ENCODE measurements at regions not wholly inside any gene's neighbourhood (a gene's known extent, or its start where the extent isn't known, plus 50 kb on each side); places are given as distances from the start of the nearest gene placed in this dataset.

DNA sequence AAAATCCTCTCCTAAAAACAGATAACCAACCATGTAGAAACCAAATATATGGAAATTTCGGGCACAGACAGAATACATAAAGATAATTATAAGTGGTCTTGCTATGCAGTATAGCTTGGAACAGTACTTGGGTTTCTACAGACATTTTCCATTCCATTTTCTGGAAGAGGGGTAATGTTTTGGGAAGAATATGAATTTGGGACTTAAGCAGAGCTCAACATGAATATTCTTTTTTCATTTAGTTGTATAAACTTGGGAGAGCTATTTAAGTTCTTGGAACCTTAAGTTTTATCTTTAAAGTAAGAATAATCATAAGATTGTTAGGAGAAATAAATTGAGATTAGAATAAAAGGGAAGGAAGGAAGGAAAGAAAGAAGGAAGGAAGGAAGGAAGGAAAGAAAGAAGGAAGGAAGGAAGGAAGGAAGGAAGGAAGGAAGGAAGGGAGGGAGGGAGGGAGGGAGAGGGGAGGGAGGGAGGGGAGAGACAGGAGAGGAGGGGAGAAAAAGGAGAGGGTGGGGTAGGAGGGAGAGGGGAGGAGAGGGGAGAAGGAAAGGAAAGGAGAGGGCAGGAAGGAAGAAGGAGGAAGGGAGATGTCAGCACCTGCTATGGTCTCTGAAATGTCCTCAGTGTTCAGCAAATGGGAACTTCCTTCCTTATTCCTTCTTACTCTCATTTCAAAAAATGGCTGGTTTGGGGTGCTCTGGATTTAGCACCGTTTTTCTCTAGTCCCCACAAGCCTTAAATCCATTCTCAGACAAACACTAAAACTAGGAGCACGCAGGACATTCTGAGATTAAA is 248.3 kb downstream of the LY86 start:
- DNase-seq (ENCODE audit: low read depth in 1 of 2, low spot score in 1 of 2), result no peak

DNA sequence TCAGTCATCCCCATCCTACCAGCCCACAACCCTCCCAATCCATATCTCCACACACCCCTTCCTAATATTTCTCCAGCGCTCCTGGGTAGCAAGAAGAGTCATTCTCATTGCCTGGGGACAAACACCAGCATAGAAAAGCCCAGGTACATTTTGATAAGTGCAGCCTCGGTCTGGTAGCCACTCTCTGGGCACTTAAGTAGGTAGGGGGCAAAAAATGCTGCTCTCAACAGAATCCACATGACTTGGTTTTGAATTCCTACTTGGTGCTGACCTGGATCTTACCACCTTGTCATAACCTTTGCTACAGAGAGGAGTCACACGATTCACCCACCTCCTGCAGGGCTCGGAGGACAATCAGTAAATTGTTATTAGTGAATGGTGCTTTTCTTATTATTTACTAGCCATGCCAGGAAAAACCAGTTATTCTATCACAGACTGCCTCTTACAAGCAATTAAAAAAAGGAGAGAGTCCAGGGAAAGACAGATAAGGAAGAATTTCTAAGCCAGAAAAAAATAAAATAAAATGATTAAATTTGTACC is 249.1 kb downstream of the LY86 start:
- no peak for DNase-seq (ENCODE audit: low read depth in 1 of 2, low spot score in 1 of 2)

- DNase-seq (ENCODE audit: low read depth in 1 of 2, low spot score in 1 of 2), result no peak
Observed at GRCh38 chr6:6840831-6841291, 252.3 kb downstream of the LY86 start.

DNA sequence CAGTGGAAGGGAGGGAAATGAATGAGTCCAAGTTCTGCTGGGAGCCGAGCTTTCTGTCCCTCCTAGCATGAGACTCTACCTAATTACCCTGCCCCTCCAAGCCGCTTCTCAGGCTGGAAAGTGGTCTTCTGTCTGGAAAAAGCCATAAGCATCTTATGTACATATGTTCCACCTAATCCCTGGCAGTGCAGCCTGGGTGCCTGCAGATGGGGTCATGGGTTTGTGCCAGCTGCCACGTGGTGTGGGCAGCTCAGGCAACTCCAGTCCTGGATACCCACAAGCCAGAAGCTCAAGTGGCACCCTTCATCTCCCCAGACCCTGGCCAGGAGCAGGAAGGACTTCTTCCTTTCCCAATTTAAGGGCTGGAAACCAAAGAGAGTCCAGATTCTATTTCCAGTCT is 253.1 kb downstream of the LY86 start:
- no peak for DNase-seq (ENCODE audit: low read depth in 1 of 2, low spot score in 1 of 2)

DNA sequence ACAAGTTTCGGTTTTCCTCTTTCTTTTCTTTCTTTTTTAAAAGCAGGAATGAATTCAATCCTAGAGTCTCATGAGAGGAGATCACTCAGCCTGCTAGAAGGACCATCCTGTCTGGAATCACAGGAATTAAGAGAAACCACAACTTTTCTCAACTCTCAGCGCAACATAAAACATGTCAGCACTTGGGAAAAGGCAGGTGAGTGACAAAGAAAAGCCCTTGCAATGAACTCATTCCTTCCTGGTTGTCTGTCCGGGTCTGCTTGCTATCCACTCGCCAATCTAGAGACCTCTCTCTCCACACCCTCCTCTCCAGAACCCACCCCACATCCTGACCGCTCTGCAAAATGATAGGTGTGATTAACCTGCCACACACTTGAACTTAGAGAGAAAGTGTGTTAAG is 253.8 kb downstream of the LY86 start:
- DNase-seq (ENCODE audit: low read depth in 1 of 2, low spot score in 1 of 2), result no peak

- DNase-seq (ENCODE audit: low read depth in 1 of 2, low spot score in 1 of 2), result no peak
Observed at GRCh38 chr6:6843057-6843627, 254.6 kb downstream of the LY86 start.

GRCh38 chr6:6843777-6844176 is 255.3 kb downstream of the LY86 start:
- DNase-seq (ENCODE audit: low read depth in 1 of 2, low spot score in 1 of 2), result no peak

DNA sequence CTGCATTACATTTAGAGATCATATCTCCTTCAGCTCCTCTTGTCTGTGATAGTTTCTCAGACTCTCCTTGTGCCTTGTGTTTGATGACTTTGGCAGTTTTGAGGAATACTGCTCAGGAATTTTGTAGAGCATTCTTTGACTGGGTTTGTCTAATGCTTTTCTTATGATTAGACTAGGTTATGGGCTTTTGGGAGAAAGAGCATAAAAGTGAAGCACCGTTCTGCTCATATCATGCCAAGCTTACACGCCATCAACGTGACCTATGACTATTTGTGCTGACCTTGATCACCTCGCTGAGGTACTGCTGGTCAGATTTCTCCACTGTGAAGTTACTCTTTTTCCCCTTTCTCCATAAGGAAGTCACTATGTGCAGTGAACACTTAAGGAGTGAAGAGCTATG is 256.0 kb downstream of the LY86 start:
- DNase-seq (ENCODE audit: low read depth in 1 of 2, low spot score in 1 of 2), result no peak

GRCh38 chr6:6845603-6846002 is 257.1 kb downstream of the LY86 start:
- DNase-seq (ENCODE audit: low read depth in 1 of 2, low spot score in 1 of 2), result no peak

DNA sequence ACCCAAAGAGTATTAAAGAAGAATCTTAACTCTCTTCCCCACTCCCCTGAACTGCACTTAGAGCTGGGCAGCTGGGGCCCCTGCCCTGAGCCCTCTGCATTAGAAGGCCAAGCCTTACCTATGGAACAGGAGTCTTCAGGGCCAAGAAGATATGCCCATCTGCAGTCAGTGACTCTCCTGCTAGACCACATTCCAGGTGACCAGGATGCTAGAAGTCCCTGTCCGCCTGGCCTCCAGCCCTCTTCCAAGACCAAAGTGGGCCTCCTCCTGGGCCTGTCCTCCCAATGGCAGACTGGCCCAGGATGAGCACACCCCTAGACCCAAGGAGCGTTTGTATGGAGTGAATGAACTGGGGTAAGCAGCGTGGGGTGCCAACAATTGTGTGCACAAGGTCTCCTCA is 259.1 kb downstream of the LY86 start:
- DNase-seq (ENCODE audit: low read depth in 1 of 2, low spot score in 1 of 2), result no peak

DNA sequence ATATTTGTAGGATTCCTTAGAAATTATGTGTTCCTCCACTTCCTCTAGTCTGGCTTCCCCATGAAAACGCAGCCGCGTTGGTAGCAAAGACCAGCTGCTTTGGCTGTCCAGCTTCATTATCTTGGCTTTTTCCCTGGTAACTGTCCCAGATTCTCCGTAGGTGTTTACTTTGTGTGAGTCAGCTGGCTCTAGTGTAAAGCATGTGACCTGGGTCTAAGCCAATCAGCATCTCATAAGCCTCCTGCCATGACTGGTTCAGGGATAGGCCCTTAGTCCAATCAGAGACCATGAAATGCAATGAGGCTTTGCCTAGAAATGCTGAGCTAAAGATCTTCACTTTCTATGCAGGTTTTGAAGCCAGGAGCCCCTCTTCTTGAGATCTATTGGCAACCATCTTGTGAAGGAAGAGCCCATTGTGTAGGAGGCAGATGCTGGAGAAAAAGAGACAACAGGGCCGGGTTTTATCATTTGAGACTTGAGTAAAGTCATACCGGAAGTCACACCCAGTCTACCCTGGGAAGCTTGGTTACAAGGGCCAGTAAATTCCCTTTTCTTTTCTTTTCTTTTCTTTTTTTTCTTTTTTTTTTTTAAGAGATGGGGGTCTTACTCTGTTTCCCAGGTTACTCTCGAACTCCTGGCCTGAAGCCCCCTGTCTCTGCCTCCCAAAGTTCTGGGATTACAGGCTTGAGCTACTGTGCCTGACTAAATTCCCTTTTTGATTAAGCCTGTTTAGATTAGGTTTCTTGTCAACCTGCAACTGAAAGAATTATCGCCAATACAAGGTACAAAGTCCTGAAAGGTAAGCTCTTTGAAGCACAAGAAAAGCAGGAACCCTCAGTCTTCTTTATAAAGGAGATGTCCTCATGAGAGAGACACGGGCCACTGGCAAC is 256.5 kb upstream of the RREB1 start:
- DNase-seq (ENCODE audit: low read depth in 1 of 2, low spot score in 1 of 2), result no peak

GRCh38 chr6:6851949-6852261 is 255.9 kb upstream of the RREB1 start:
- no peak for DNase-seq (ENCODE audit: low read depth in 1 of 2, low spot score in 1 of 2)

- DNase-seq (ENCODE audit: low read depth in 1 of 2, low spot score in 1 of 2), result peak; percentile 32 to 55
Observed at GRCh38 chr6:6856538-6857523, 250.9 kb upstream of the RREB1 start.

- DNase-seq (ENCODE audit: low read depth in 1 of 2, low spot score in 1 of 2), result no peak
Observed at GRCh38 chr6:6857528-6857927, 250.2 kb upstream of the RREB1 start.

GRCh38 chr6:6858533-6858982 is 249.2 kb upstream of the RREB1 start:
- DNase-seq (ENCODE audit: low read depth in 1 of 2, low spot score in 1 of 2), result no peak

DNA sequence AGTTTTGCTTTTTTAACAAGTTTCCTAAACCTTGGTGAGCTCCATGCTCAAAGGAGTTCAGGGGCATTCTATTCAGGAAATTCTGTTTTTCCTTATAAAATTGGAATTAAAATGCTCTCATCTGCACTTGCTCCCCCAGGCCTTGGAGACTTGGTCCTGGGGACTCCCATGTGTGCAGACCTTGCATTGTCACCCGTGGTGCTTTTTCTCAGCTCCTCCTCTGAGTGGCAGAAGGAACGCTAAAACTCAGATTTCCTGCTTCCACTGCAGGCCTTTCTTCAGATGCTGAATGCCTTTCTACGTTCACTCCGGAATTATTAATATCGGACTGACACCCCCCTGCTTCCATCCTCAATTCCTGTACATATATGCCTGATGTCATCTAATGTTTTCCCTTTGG is 248.7 kb upstream of the RREB1 start:
- no peak for DNase-seq (ENCODE audit: low read depth in 1 of 2, low spot score in 1 of 2)

DNA sequence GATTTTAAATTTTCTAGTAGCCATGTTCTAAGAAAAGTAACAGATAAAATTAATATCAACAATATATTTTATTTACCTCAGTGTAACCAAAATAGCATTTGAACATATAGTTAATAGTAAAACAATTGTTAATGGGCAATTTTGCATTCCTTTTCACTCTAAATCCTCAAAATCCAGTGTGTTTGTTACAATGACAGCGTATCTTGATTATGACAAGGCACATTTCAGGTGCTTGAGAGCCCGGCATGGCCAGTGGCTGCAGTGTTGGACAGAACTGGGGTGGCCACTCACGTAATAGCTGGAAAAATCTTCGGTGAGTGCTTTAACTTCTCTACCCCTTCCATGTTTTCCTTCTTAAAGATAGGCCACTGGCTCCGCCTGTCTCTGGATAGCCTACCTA is 248.0 kb upstream of the RREB1 start:
- no peak for DNase-seq (ENCODE audit: low read depth in 1 of 2, low spot score in 1 of 2)

DNA sequence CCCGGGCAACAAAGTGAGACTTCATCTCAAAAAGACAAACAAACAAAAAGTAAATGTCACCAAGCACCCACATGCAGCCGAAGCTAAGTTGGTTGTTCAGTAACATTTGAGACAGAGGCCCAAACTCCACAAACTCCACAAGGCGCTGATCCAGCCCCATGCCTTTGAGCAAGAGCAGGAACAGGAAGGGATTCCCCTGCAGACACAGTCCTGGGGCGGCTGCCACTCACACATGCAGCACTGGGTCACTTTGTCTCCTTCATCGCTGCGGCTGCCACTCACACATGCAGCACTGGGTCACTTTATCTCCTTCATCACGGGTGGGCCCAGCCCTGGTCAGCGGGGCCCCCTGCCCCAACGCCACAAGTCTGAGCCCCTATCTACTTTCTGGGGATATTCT is 246.9 kb upstream of the RREB1 start:
- no peak for DNase-seq (ENCODE audit: low read depth in 1 of 2, low spot score in 1 of 2)

DNA sequence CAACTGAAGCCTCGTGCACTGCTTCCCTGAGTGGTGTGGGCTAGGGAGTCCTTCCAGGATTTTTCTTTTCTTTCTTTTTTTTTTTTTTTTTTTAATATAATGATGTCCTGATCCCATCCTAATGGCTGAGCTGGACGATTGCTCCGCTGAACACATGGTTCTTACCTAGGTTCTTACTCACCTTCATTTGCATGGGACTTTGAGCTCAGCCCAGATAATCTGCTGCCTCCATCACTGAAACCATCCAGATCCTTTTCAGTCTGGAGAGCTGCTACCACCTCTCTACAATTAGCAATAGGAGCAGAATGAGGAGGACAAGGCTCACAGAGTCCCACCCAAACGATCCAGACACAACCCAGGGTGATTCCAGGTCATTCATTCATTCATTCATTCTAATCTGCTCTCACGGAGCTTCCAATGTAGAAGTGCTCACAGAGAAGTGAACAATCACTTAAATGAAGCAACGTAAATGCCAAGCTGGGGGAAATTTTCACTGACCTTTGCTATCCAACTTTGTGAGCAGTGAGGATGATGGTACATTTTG is 246.3 kb upstream of the RREB1 start:
- no peak for DNase-seq (ENCODE audit: low read depth in 1 of 2, low spot score in 1 of 2)

GRCh38 chr6:6861995-6862394 is 245.8 kb upstream of the RREB1 start:
- DNase-seq (ENCODE audit: low read depth in 1 of 2, low spot score in 1 of 2), result no peak
